Activated naive CD4-positive, alpha-beta T cell treated with anti-CD3 and anti-CD28 coated beads, Interleukin-2, amount 10 ng/mL, durations not matched to agents 7 days and 5 days (primary cell): ENCODE measurements at regions not wholly inside any gene's neighbourhood (a gene's known extent, or its start where the extent isn't known, plus 50 kb on each side); places are given as distances from the start of the nearest gene placed in this dataset.
"Not testable (repeated sequence)": the region's sequence is repeated elsewhere in the genome, so short reads cannot be mapped to it uniquely, and the experiment has no call there.

Experiments
- CTCF ChIA-PET: fragments of 350-600 bp; sonication (Branson Sonifier 250); formaldehyde crosslinking; loops from one replicate; lab custom pipeline; 2021; ENCODE audit warnings: antibody characterized with exemption; lab: Charles Lee
- DNase-seq: peaks from one replicate; pipeline ENCODE4 v3.0.0-alpha.2; 2020
- H3K27ac Mint-ChIP-seq: one replicate; pipeline ENCODE4 v1.8.0; 2021; ENCODE audit warnings: mild to moderate bottlenecking, moderate library complexity, mixed read lengths
- H3K27me3 Mint-ChIP-seq: one replicate; pipeline ENCODE4 v1.8.0; 2021; ENCODE audit warnings: mild to moderate bottlenecking, mixed read lengths
- H3K36me3 Mint-ChIP-seq: one replicate; pipeline ENCODE4 v1.8.0; 2021; ENCODE audit warnings: mixed read lengths
- H3K4me1 Mint-ChIP-seq: one replicate; pipeline ENCODE4 v1.8.0; 2021; ENCODE audit warnings: mixed read lengths
- H3K4me3 Mint-ChIP-seq: one replicate; pipeline ENCODE4 v1.8.0; 2021; ENCODE audit warnings: mild to moderate bottlenecking, moderate library complexity, mixed read lengths
- H3K9me3 Mint-ChIP-seq: one replicate; pipeline ENCODE4 v1.8.0; 2021; ENCODE audit warnings: mixed read lengths

GRCh38 chr4:1523506-1523905 lies 117.3 kb upstream of the NKX1-1 start:
- H3K4me1 Mint-ChIP-seq: peaks cover 5% of the 10 kb centered on the region
- peaks cover 5% of the 10 kb centered on the region for H3K9me3 Mint-ChIP-seq
- no peak overlapping the region for H3K27ac Mint-ChIP-seq
- peaks cover 61% of the 10 kb centered on the region for H3K27me3 Mint-ChIP-seq
- H3K36me3 Mint-ChIP-seq: no peaks in the 10 kb centered on the region
- no peak for DNase-seq
- no peak overlapping the region for H3K4me3 Mint-ChIP-seq
- CTCF ChIA-PET: no interaction called here

DNA sequence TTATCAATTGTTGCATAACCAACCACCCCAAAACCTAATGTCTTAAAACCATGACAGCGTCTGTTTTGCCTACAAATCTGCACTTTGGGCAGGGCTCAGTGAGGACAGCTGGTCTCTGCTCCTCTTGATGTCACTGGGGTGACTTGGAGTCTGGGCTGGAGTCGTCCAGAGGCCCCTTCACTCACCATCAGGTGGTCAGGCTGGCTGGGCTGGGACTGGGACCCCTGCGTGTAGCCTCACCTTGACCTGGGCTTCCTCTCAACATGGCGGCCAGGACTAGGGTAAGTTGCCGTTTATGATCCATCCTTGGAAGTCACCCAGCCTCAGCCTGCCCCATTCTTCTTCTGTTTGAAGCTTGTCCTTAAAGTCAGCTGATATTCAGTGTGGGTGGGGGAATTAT lies 116.8 kb upstream of the NKX1-1 start:
- CTCF ChIA-PET: no interaction called here
- Mint-ChIP-seq H3K36me3 (no peaks in the 10 kb centered on the region), H3K27ac (no peak overlapping the region), H3K4me3 (no peak overlapping the region), H3K27me3 (peaks cover 60% of the 10 kb centered on the region), H3K4me1 (peaks cover 5% of the 10 kb centered on the region), H3K9me3 (peaks cover 5% of the 10 kb centered on the region)
- DNase-seq: no peak

- CTCF ChIA-PET: no interaction called here
- no peaks in the 10 kb centered on the region for H3K36me3 Mint-ChIP-seq
These were observed 116.4 kb upstream of the NKX1-1 start for GRCh38 chr4:1522606-1523005.

GRCh38 chr4:1521821-1522361 lies 115.6 kb upstream of the NKX1-1 start:
- Mint-ChIP-seq H3K4me1 (peaks cover 5% of the 10 kb centered on the region), H3K4me3 (no peak overlapping the region), H3K36me3 (no peaks in the 10 kb centered on the region), H3K27me3 (peaks cover 64% of the 10 kb centered on the region), H3K27ac (no peak overlapping the region), H3K9me3 (peaks cover 5% of the 10 kb centered on the region)
- CTCF ChIA-PET: no interaction called here
- DNase-seq: no peak

More at GRCh38 chr4:1522606-1523005, 116.4 kb upstream of the NKX1-1 start:
- Mint-ChIP-seq H3K4me1 (peaks cover 5% of the 10 kb centered on the region), H3K27ac (no peak overlapping the region), H3K4me3 (no peak overlapping the region), H3K27me3 (peaks cover 61% of the 10 kb centered on the region), H3K9me3 (peaks cover 5% of the 10 kb centered on the region)
- DNase-seq: no peak

DNA sequence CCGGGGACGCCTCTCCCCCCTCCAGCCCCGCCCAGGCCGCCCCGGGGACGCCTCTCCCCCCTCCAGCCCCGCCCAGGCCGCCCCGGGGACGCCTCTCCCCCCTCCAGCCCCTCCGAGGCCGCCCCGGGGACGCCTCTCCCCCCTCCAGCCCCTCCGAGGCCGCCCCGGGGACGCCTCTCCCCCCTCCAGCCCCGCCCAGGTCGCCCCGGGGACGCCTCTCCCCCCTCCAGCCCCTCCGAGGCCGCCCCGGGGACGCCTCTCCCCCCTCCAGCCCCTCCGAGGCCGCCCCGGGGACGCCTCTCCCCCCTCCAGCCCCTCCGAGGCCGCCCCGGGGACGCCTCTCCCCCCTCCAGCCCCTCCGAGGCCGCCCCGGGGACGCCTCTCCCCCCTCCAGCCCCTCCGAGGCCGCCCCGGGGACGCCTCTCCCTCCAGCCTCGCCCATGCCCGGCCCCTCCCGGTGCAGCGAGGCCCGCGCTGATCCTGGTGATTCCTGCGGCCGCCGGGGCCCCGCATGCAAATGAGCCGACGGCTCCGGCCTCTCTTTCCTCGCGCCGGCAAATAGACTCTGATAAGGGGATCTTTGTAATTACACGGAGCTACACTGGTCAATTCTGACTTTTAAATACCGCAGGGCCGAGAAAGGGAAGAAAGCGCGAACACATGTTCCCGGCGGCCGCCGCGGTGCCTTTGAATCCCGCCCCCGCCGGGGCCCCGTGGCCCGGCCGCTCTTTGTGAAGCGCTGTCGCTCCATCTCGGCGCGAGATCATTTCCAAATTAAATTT lies 114.7 kb upstream of the NKX1-1 start:
- H3K27ac Mint-ChIP-seq, H3K4me3 Mint-ChIP-seq, H3K4me1 Mint-ChIP-seq, CTCF ChIA-PET, H3K36me3 Mint-ChIP-seq, H3K9me3 Mint-ChIP-seq: not testable (repeated sequence)
- peak; percentile 34 for DNase-seq
- H3K27me3 Mint-ChIP-seq: peaks cover 64% of the 10 kb centered on the region

DNA sequence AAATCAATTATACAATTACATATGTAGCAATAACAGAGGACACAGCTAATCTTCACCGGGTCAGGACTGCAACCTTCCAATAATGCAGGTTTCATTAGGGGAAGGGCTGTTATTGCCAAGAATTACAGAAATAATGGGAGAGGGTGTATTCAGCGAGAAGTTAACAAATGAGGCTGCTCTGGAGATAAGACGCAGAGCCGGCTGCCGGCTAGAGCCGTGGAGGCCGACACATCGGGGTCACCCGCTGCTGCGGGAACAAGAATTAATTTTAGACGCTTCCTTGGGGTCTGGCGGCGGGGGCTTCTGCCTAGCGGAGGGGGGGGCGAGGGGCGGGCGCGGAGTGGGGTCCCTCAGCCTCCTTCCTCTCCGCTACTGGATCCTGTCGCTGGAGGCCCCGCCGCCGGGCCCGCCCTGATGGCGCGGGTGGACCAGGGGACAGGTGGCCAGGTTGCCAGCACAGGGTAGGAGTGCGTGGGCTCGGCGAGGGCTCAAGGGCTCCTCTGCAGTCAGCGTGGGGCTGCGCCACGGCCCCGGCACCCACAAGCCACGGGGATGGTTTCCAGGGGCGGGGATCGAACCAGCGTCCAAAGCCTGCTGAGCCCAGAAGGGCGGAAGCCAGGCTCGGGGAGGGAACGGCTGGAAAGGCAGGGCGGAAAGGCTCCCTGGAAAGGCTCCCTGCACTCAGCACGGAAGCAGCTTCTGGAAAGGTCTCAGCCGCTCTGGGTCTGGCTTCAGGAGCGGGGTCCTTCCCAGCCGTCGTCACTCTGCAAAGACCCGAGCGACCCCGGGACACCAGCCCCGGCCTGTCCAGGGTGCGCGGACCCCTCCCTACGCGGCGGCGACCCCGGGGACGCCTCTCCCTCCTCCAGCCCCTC lies 113.8 kb upstream of the NKX1-1 start:
- Mint-ChIP-seq H3K4me1 (peaks cover 5% of the 10 kb centered on the region), H3K27ac (no peak overlapping the region), H3K4me3 (no peak overlapping the region), H3K9me3 (no peaks in the 10 kb centered on the region), H3K36me3 (no peaks in the 10 kb centered on the region), H3K27me3 (peaks cover 62% of the 10 kb centered on the region)
- CTCF ChIA-PET: no interaction called here
- DNase-seq: no peak

DNA sequence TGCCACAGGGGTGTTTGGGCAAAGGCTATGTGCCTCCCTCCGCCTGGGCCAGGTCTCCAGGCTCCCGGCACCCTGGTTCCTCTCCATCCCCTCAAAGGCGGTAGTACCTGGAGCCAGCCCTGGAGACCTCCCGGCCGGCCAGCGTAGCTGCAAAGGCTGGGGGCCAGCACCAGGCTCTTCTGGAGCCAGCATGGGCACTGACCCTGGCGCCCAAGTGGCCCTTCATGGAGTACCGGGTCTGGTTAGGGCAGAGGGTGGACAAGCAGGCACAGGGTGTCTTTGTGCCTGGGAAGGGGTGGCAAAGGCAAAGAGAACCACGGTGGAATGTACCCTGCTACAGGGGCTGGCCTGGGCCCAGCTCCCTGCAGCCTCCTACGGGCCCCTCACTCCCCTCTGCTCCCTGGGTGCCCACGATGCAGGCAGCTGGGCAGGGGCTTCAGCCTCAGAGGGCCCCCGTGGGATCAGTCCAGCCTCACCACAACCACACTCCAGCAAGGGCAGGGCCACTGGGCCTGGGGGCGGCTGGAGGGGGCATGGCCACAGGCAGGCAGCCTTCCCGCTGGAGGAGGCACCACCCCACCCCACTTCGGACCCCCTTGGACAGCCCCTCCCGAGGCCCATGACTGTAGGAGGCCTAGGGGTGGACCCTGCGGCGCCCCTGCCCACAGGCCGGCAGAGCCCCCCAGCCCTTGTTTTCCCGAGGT lies 112.9 kb upstream of the NKX1-1 start:
- no peaks in the 10 kb centered on the region for H3K9me3 Mint-ChIP-seq
- DNase-seq: no peak
- no peaks in the 10 kb centered on the region for H3K36me3 Mint-ChIP-seq
- H3K27ac Mint-ChIP-seq: no peak overlapping the region
- CTCF ChIA-PET: no interaction called here
- no peak overlapping the region for H3K4me3 Mint-ChIP-seq
- peaks cover 5% of the 10 kb centered on the region for H3K4me1 Mint-ChIP-seq
- H3K27me3 Mint-ChIP-seq: peaks cover 53% of the 10 kb centered on the region

GRCh38 chr4:1517592-1518411 lies 111.6 kb upstream of the NKX1-1 start:
- H3K27ac Mint-ChIP-seq: no peak overlapping the region
- DNase-seq: no peak
- no peak overlapping the region for H3K4me3 Mint-ChIP-seq
- H3K4me1 Mint-ChIP-seq: peaks cover 5% of the 10 kb centered on the region
- no peaks in the 10 kb centered on the region for H3K9me3 Mint-ChIP-seq
- no peaks in the 10 kb centered on the region for H3K36me3 Mint-ChIP-seq
- CTCF ChIA-PET: no interaction called here
- peaks cover 43% of the 10 kb centered on the region for H3K27me3 Mint-ChIP-seq

DNA sequence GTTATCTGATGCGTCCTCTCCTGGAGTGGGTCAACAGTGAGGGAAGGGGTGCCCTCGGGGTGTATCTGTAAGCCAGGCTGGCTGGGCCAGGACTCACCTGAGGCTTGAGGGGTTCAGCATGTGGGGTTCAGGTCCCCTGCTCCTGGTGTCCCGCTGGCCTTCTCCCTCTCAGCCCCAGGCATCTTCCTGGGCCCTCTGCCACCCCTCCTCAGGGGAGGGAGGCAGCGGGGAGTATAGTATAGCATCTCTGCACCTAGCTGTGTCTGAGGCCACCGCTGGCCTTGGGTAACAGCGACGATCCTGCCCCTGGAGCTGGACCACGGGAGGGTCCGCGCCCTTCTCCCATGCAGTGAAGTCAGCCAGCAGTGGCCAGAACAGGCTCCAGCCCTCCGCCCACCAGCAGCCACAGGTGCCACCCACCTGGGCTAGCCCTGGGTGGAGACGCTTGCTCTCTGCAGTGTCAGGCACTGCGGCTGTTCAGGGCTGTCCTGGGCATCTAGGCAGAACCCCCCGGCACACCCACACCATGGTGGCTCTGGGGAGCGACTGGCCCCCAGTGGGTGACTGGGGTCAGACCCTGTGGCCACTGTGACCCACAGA lies 110.7 kb upstream of the NKX1-1 start:
- Mint-ChIP-seq H3K4me3 (no peak overlapping the region), H3K36me3 (no peaks in the 10 kb centered on the region), H3K27me3 (peaks cover 35% of the 10 kb centered on the region), H3K9me3 (no peaks in the 10 kb centered on the region), H3K27ac (no peak overlapping the region), H3K4me1 (peaks cover 5% of the 10 kb centered on the region)
- no peak for DNase-seq
- CTCF ChIA-PET: no interaction called here

GRCh38 chr4:1516261-1516660 lies 110.0 kb upstream of the NKX1-1 start:
- peaks cover 28% of the 10 kb centered on the region for H3K27me3 Mint-ChIP-seq
- CTCF ChIA-PET: no interaction called here
- no peak overlapping the region for H3K27ac Mint-ChIP-seq
- DNase-seq: no peak
- H3K9me3 Mint-ChIP-seq: no peaks in the 10 kb centered on the region
- no peaks in the 10 kb centered on the region for H3K36me3 Mint-ChIP-seq
- H3K4me3 Mint-ChIP-seq: no peak overlapping the region
- peaks cover 3% of the 10 kb centered on the region for H3K4me1 Mint-ChIP-seq

GRCh38 chr4:1515763-1516162 lies 109.5 kb upstream of the NKX1-1 start:
- Mint-ChIP-seq H3K4me3 (no peak overlapping the region), H3K9me3 (no peaks in the 10 kb centered on the region)
- CTCF ChIA-PET: no interaction called here

DNA sequence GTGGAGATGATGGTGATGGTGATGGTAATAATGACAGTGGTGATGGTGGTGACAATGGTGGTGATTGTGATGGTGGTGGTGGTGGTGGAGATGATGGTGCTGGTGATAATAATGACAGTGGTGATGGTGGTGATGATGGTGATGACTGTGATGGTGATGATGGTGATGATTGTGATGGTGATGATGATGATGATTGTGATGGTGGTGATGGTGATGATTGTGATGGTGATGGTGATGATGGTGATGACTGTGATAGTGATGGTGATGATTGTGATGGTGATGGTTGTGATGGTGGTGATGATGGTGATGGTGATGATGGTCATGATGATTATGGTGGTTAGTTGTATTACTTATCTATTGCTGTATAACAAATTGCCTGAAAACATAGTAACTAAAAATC lies 108.9 kb upstream of the NKX1-1 start:
- Mint-ChIP-seq H3K27ac (no peak overlapping the region), H3K4me1 (peaks cover 2% of the 10 kb centered on the region), H3K27me3 (peaks cover 23% of the 10 kb centered on the region), H3K4me3 (no peak overlapping the region), H3K9me3 (no peaks in the 10 kb centered on the region), H3K36me3 (no peaks in the 10 kb centered on the region)
- CTCF ChIA-PET: no interaction called here
- no peak for DNase-seq

More at GRCh38 chr4:1515763-1516162, 109.5 kb upstream of the NKX1-1 start:
- Mint-ChIP-seq H3K4me1 (peaks cover 2% of the 10 kb centered on the region), H3K27me3 (peaks cover 25% of the 10 kb centered on the region), H3K27ac (no peak overlapping the region), H3K36me3 (no peaks in the 10 kb centered on the region)
- no peak for DNase-seq

DNA sequence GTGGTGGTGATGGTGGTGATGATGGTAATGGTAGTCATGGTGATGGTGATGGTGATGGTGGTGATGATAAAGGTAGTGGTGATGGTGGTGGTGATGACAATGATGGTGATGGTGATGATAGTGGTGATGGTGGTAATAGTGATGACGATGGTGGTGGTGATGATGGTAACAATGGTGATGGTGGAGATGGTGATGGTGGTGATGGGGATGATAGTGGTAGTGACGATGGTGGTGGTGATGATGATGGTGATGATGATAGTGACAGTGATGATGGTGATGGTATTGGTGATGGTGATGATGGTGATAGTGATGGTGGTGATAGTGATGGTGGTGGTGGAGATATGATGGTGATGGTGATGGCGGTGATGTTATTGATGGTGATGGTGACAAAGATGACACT lies 108.4 kb upstream of the NKX1-1 start:
- no peak overlapping the region for H3K27ac Mint-ChIP-seq
- peaks cover 17% of the 10 kb centered on the region for H3K27me3 Mint-ChIP-seq
- no peak for DNase-seq
- H3K4me1 Mint-ChIP-seq: peaks cover under 1% of the 10 kb centered on the region
- CTCF ChIA-PET: no interaction called here
- H3K9me3 Mint-ChIP-seq: no peaks in the 10 kb centered on the region
- H3K36me3 Mint-ChIP-seq: no peaks in the 10 kb centered on the region
- no peak overlapping the region for H3K4me3 Mint-ChIP-seq
